Osteocyte (in vitro differentiated cells): ENCODE measurements at regions not wholly inside any gene's neighbourhood (a gene's known extent, or its start where the extent isn't known, plus 50 kb on each side); places are given as distances from the start of the nearest gene placed in this dataset.

Experiments
- DNase-seq: peaks from one replicate; pipeline ENCODE4 v3.0.0; 2021; ENCODE audit warnings: mixed read lengths; ENCODE audit not compliant: unreplicated experiment; ENCODE audit errors: extremely low spot score
- H3K27ac Mint-ChIP-seq: one replicate; pipeline ENCODE4 v1.8.0; 2021; ENCODE audit warnings: mild to moderate bottlenecking, mixed read lengths; ENCODE audit not compliant: unreplicated experiment
- H3K27me3 Mint-ChIP-seq: one replicate; pipeline ENCODE4 v1.8.0; 2021; ENCODE audit warnings: mixed read lengths; ENCODE audit not compliant: unreplicated experiment
- H3K36me3 Mint-ChIP-seq: one replicate; pipeline ENCODE4 v1.8.0; 2021; ENCODE audit warnings: mixed read lengths; ENCODE audit not compliant: unreplicated experiment
- H3K4me1 Mint-ChIP-seq: one replicate; pipeline ENCODE4 v1.8.0; 2021; ENCODE audit warnings: mixed read lengths; ENCODE audit not compliant: unreplicated experiment
- H3K4me3 Mint-ChIP-seq: one replicate; pipeline ENCODE4 v1.8.0; 2021; ENCODE audit warnings: mild to moderate bottlenecking, moderate library complexity, mixed read lengths; ENCODE audit not compliant: unreplicated experiment
- H3K9me3 Mint-ChIP-seq: one replicate; pipeline ENCODE4 v1.8.0; 2021; ENCODE audit warnings: mixed read lengths; ENCODE audit not compliant: unreplicated experiment
- CTCF ChIP-seq: fragments of 200-600 bp; sonication (generic); IDR thresholded peaks from 2 replicates; pipeline ENCODE4 v1.5.0; 2021; ENCODE audit warnings: antibody characterized with exemption, mild to moderate bottlenecking, moderate library complexity

- Mint-ChIP-seq H3K36me3 (peaks cover 12% of the 10 kb centered on the region), H3K27ac (peak overlapping the region; percentile 11), H3K4me3 (no peak overlapping the region), H3K27me3 (no peaks in the 10 kb centered on the region), H3K4me1 (peaks cover 34% of the 10 kb centered on the region), H3K9me3 (no peaks in the 10 kb centered on the region)
- no peak for TF ChIP-seq CTCF
- DNase-seq: no peak
Measured at GRCh38 chr14:61113561-61114225, 132.6 kb downstream of the SLC38A6 start.

- no peak for TF ChIP-seq CTCF
- Mint-ChIP-seq H3K36me3 (peaks cover 14% of the 10 kb centered on the region), H3K9me3 (no peaks in the 10 kb centered on the region), H3K4me1 (peaks cover 39% of the 10 kb centered on the region), H3K4me3 (no peak overlapping the region), H3K27ac (no peak overlapping the region), H3K27me3 (no peaks in the 10 kb centered on the region)
- no peak for DNase-seq
Measured at GRCh38 chr14:61112506-61112905, 131.5 kb downstream of the SLC38A6 start.

- Mint-ChIP-seq H3K36me3 (peaks cover 14% of the 10 kb centered on the region), H3K4me3 (no peak overlapping the region), H3K4me1 (peaks cover 44% of the 10 kb centered on the region), H3K27ac (peak overlapping the region; percentile 80), H3K9me3 (no peaks in the 10 kb centered on the region), H3K27me3 (no peaks in the 10 kb centered on the region)
- no peak for DNase-seq
- no peak for TF ChIP-seq CTCF
Measured at GRCh38 chr14:61111731-61112130, 130.7 kb downstream of the SLC38A6 start.

GRCh38 chr14:61111209-61111665 lies 130.2 kb downstream of the SLC38A6 start:
- Mint-ChIP-seq H3K9me3 (no peaks in the 10 kb centered on the region), H3K4me1 (peaks cover 44% of the 10 kb centered on the region), H3K27ac (peak overlapping the region; percentile 80), H3K36me3 (peaks cover 14% of the 10 kb centered on the region), H3K27me3 (no peaks in the 10 kb centered on the region), H3K4me3 (no peak overlapping the region)
- no peak for TF ChIP-seq CTCF
- no peak for DNase-seq

- peaks cover 46% of the 10 kb centered on the region for H3K4me1 Mint-ChIP-seq
- no peak for DNase-seq
- H3K36me3 Mint-ChIP-seq: peaks cover 14% of the 10 kb centered on the region
- no peaks in the 10 kb centered on the region for H3K27me3 Mint-ChIP-seq
- no peak for TF ChIP-seq CTCF
- no peaks in the 10 kb centered on the region for H3K9me3 Mint-ChIP-seq
- H3K4me3 Mint-ChIP-seq: no peak overlapping the region
- H3K27ac Mint-ChIP-seq: peak overlapping the region; percentile 80
Measured at GRCh38 chr14:61110316-61111082, 129.5 kb downstream of the SLC38A6 start.
